H9 (cell line): ENCODE measurements at regions not wholly inside any gene's neighbourhood (a gene's known extent, or its start where the extent isn't known, plus 50 kb on each side); places are given as distances from the start of the nearest gene placed in this dataset.

ENCODE experiments used
- DNase-seq: peaks from one replicate; pipeline ENCODE4 v3.0.0-alpha.2; 2017
- H2AFZ ChIP-seq: one replicate; pipeline ENCODE4 v1.6.1; 2013; ENCODE audit warnings: mild to moderate bottlenecking, low read length, control low read depth, moderate library complexity
- H2AK5ac ChIP-seq: 2 replicates; pipeline ENCODE4 v1.6.1; 2013; ENCODE audit warnings: low read length, control low read depth, mixed read lengths; ENCODE audit not compliant: insufficient read length
- H2BK120ac ChIP-seq: one replicate; pipeline ENCODE4 v1.6.1; 2013; ENCODE audit warnings: low read depth, mild to moderate bottlenecking, low read length, control low read depth, inconsistent platforms; ENCODE audit not compliant: poor library complexity, severe bottlenecking
- H2BK12ac ChIP-seq: 2 replicates; pipeline ENCODE4 v1.6.1; 2013; ENCODE audit warnings: low read length, control low read depth, mixed read lengths, low read depth; ENCODE audit not compliant: insufficient read length
- H2BK15ac ChIP-seq: 2 replicates; pipeline ENCODE4 v1.6.1; 2013; ENCODE audit warnings: low read depth, low read length, control low read depth
- H2BK20ac ChIP-seq: one replicate; pipeline ENCODE4 v1.6.1; 2013; ENCODE audit warnings: low read depth, mild to moderate bottlenecking, low read length, control low read depth, inconsistent platforms; ENCODE audit not compliant: poor library complexity, severe bottlenecking
- H2BK5ac ChIP-seq: 2 replicates; pipeline ENCODE4 v1.6.1; 2013; ENCODE audit warnings: low read length, control low read depth, mixed read lengths; ENCODE audit not compliant: insufficient read length
- H3K14ac ChIP-seq: 2 replicates; pipeline ENCODE4 v1.6.1; 2013; ENCODE audit warnings: low read length, control low read depth; ENCODE audit not compliant: insufficient read depth
- H3K18ac ChIP-seq: 2 replicates; pipeline ENCODE4 v1.6.1; 2013; ENCODE audit warnings: low read depth, mild to moderate bottlenecking, mixed read lengths, low read length, control low read depth; ENCODE audit not compliant: insufficient read length
- H3K23ac ChIP-seq: 2 replicates; pipeline ENCODE4 v1.6.1; 2013; ENCODE audit warnings: low read length, control low read depth, mixed read lengths, low read depth; ENCODE audit not compliant: insufficient read length
- H3K23me2 ChIP-seq: 2 replicates; pipeline ENCODE4 v1.6.1; 2013; ENCODE audit warnings: low read depth, mild to moderate bottlenecking, mixed read lengths, low read length, control low read depth; ENCODE audit not compliant: insufficient read length, poor library complexity, severe bottlenecking
- H3K27ac ChIP-seq: 2 replicates; pipeline ENCODE4 v1.5.1; 2013; ENCODE audit warnings: low read length, control low read depth, mixed read lengths, low read depth; ENCODE audit not compliant: insufficient read length
- H3K27me3 ChIP-seq: 2 replicates; pipeline ENCODE4 v1.6.1; 2013; ENCODE audit warnings: low read length, control low read depth, inconsistent platforms; ENCODE audit not compliant: insufficient read depth
- H3K4ac ChIP-seq: 2 replicates; pipeline ENCODE4 v1.6.1; 2013; ENCODE audit warnings: low read depth, mild to moderate bottlenecking, control low read depth, inconsistent platforms, low read length, moderate library complexity
- H3K4me1 ChIP-seq: 2 replicates; pipeline ENCODE4 v1.6.1; 2013; ENCODE audit warnings: low read length, control low read depth, inconsistent platforms; ENCODE audit not compliant: insufficient read depth
- H3K4me2 ChIP-seq: 2 replicates; pipeline ENCODE4 v1.6.1; 2013; ENCODE audit warnings: low read length, control low read depth, mixed read lengths; ENCODE audit not compliant: insufficient read length, insufficient read depth
- H3K56ac ChIP-seq: 2 replicates; pipeline ENCODE4 v1.6.1; 2013; ENCODE audit warnings: low read depth, mild to moderate bottlenecking, mixed read lengths, low read length, control low read depth; ENCODE audit not compliant: insufficient read length
- H3K79me1 ChIP-seq: 2 replicates; pipeline ENCODE4 v1.6.1; 2013; ENCODE audit warnings: low read depth, mild to moderate bottlenecking, moderate library complexity, low read length, control low read depth, inconsistent platforms; ENCODE audit not compliant: insufficient read depth, poor library complexity, severe bottlenecking
- H3K79me2 ChIP-seq: 2 replicates; pipeline ENCODE4 v1.6.1; 2013; ENCODE audit warnings: low read length, control low read depth, inconsistent platforms; ENCODE audit not compliant: insufficient read depth
- H3K9ac ChIP-seq: 2 replicates; pipeline ENCODE4 v1.6.1; 2013; ENCODE audit warnings: low read length, control low read depth, mixed read lengths; ENCODE audit not compliant: insufficient read length; ENCODE audit errors: extremely low read depth
- H3K9me3 ChIP-seq: one replicate; pipeline ENCODE4 v1.6.1; 2013; ENCODE audit warnings: low read depth, low read length, inconsistent platforms; ENCODE audit not compliant: control insufficient read depth
- H3T11ph ChIP-seq: one replicate; pipeline ENCODE4 v1.6.1; 2013; ENCODE audit warnings: mild to moderate bottlenecking, low read length, control low read depth, inconsistent platforms
- H4K20me1 ChIP-seq: one replicate; pipeline ENCODE4 v1.6.1; 2013; ENCODE audit not compliant: control insufficient read depth, insufficient read length, insufficient read depth
- H4K5ac ChIP-seq: 2 replicates; pipeline ENCODE4 v1.6.1; 2013; ENCODE audit warnings: low read depth, mild to moderate bottlenecking, mixed read lengths, low read length, control low read depth; ENCODE audit not compliant: insufficient read length
- H4K8ac ChIP-seq: replicated peaks from 2 replicates; pipeline ENCODE4 v1.6.1; 2013; ENCODE audit warnings: low read length, control low read depth, mixed read lengths, low read depth; ENCODE audit not compliant: insufficient read length
- H4K91ac ChIP-seq: 2 replicates; pipeline ENCODE4 v1.6.1; 2013; ENCODE audit warnings: low read depth, mild to moderate bottlenecking, moderate library complexity, mixed read lengths, low read length, control low read depth; ENCODE audit not compliant: insufficient read length
- H3K27ac Mint-ChIP-seq, 3 experiments: 2 replicates in 2 of 3; 3 replicates in 1 of 3; pipeline ENCODE4 v1.8.0; 2020 to 2021; ENCODE audit warnings: mixed read lengths in 3 of 3, mild to moderate bottlenecking in 1 of 3, moderate library complexity in 1 of 3
- H3K27me3 Mint-ChIP-seq: 2 replicates; pipeline ENCODE4 v1.8.0; 2021; ENCODE audit warnings: low read depth, mild to moderate bottlenecking, moderate library complexity, mixed read lengths
- H3K36me3 Mint-ChIP-seq, 3 experiments: 2 replicates in 2 of 3; 3 replicates in 1 of 3; pipeline ENCODE4 v1.8.0; 2020 to 2021; ENCODE audit warnings: low read depth in 3 of 3, mixed read lengths in 3 of 3; ENCODE audit not compliant: insufficient read depth in 1 of 3
- H3K4me1 Mint-ChIP-seq, 2 experiments: 2 replicates each; pipeline ENCODE4 v1.8.0; 2020; ENCODE audit warnings: mixed read lengths in 2 of 2
- H3K4me3 Mint-ChIP-seq, 2 experiments: 2 replicates in 1 of 2; 3 replicates in 1 of 2; pipeline ENCODE4 v1.8.0; 2020 to 2021; ENCODE audit warnings: mild to moderate bottlenecking in 2 of 2, mixed read lengths in 2 of 2, moderate library complexity in 1 of 2
- H3K9me3 Mint-ChIP-seq, 2 experiments: 2 replicates in 1 of 2; 3 replicates in 1 of 2; pipeline ENCODE4 v1.8.0; 2020; ENCODE audit warnings: mild to moderate bottlenecking in 2 of 2, mixed read lengths in 2 of 2, moderate library complexity in 1 of 2
- CTCF ChIP-seq: fragments of 200-600 bp; sonication (generic); conservative IDR thresholded peaks from 3 replicates; pipeline ENCODE4 v1.8.0; 2021; ENCODE audit warnings: antibody characterized with exemption, mild to moderate bottlenecking
- WGBS: extraction: QIAGEN DNeasy Blood & Tissue Kit; methylation state at CpG from one replicate; pipeline ENCODE4 v1.1.7; 2013; ENCODE audit warnings: missing lambda C conversion rate, low lambda C conversion rate, mixed read lengths; ENCODE audit not compliant: insufficient read length; ENCODE audit errors: extremely low coverage; 5-methylcytosine and 5-hydroxymethylcytosine counted together

GRCh38 chr3:68345781-68346180, 586.6 kb downstream of the TAFA4 start:
- Histone ChIP-seq H3K4ac (no peak overlapping the region), H2BK5ac (no peak overlapping the region), H2BK12ac (no peak overlapping the region), H3K18ac (no peak overlapping the region), H3K9me3 (no peaks in the 10 kb centered on the region), H4K91ac (no peak overlapping the region), H3K23ac (no peak overlapping the region), H3T11ph (no peak overlapping the region), H3K27ac (no peak overlapping the region), H3K79me1 (no peaks in the 10 kb centered on the region), H2BK20ac (no peak overlapping the region), H3K56ac (no peak overlapping the region), H3K23me2 (no peaks in the 10 kb centered on the region), H3K4me1 (no peaks in the 10 kb centered on the region), H3K4me2 (no peak overlapping the region), H3K14ac (no peak overlapping the region), H2AFZ (no peak overlapping the region), H3K27me3 (no peaks in the 10 kb centered on the region), H2BK120ac (no peak overlapping the region), H3K79me2 (no peaks in the 10 kb centered on the region), H2BK15ac (no peak overlapping the region), H3K9ac (no peak overlapping the region), H4K20me1 (no peaks in the 10 kb centered on the region), H2AK5ac (no peak overlapping the region), H4K5ac (no peak overlapping the region), H4K8ac (no peak overlapping the region)
- WGBS, result no CpG with 5 or more reads among the region's 2 CpGs
- H3K4me3 Mint-ChIP-seq, result no peak overlapping the region
- H3K27me3 Mint-ChIP-seq, result no peaks in the 10 kb centered on the region
- no peaks in the 10 kb centered on the region for H3K36me3 Mint-ChIP-seq
- no peak for DNase-seq
- peaks cover 4 to 8% of the 10 kb centered on the region in 2 experiments for H3K4me1 Mint-ChIP-seq
- TF ChIP-seq CTCF, result no peak
- H3K27ac Mint-ChIP-seq, result no peak overlapping the region
- no peaks in the 10 kb centered on the region for H3K9me3 Mint-ChIP-seq
